PC-9 (cell line): ENCODE measurements at regions not wholly inside any gene's neighbourhood (a gene's known extent, or its start where the extent isn't known, plus 50 kb on each side); places are given as distances from the start of the nearest gene placed in this dataset.

Experiments used
- BruUV-seq: library from RNA; stranded (reverse); fragments of 400-500 nt; replicated peaks from 2 replicates; lab custom pipeline; 2021; lab: Mats Ljungman, UMichigan
- CTCF ChIA-PET: fragments of 300-600 bp; sonication (Branson Sonifier 250); formaldehyde crosslinking; loops from one replicate; lab custom pipeline; 2022; ENCODE audit warnings: antibody characterized with exemption; lab: Charles Lee
- POLR2A ChIA-PET: fragments of 300-600 bp; sonication (Branson Sonifier 250); formaldehyde crosslinking; loops from one replicate; lab custom pipeline; 2022; ENCODE audit warnings: antibody characterized with exemption; ENCODE audit not compliant: unreplicated experiment; lab: Charles Lee
- DNase-seq, 2 experiments: peaks; one replicate each; pipeline versions ENCODE4 v3.0.0 to v3.0.0-alpha.2; 2015 to 2022; ENCODE audit warnings: mixed read lengths in 1 of 2
- H2AFZ ChIP-seq: fragments of 200-600 bp; sonication (generic); 2 replicates; pipeline ENCODE4 v1.8.1; 2017; ENCODE audit warnings: antibody characterized with exemption
- H3F3A ChIP-seq: fragments of 200-600 bp; sonication (generic); 2 replicates; pipeline ENCODE4 v1.8.1; 2017; ENCODE audit warnings: antibody characterized with exemption, mild to moderate bottlenecking, low read depth; ENCODE audit not compliant: insufficient read depth
- H3K27ac ChIP-seq: fragments of 200-600 bp; sonication (generic); 2 replicates; pipeline ENCODE4 v1.6.1; 2016; ENCODE audit warnings: mixed run types
- H3K27me3 ChIP-seq: fragments of 200-600 bp; sonication (generic); 2 replicates; pipeline ENCODE4 v1.6.1; 2016; ENCODE audit warnings: low read depth, mixed run types; ENCODE audit not compliant: insufficient read depth
- H3K36me3 ChIP-seq: fragments of 200-600 bp; sonication (generic); 2 replicates; pipeline ENCODE4 v1.6.1; 2016; ENCODE audit warnings: low read depth, mixed run types
- H3K4me1 ChIP-seq: fragments of 200-600 bp; sonication (generic); replicated peaks from 2 replicates; pipeline ENCODE4 v1.6.1; 2016; ENCODE audit warnings: mixed run types; ENCODE audit not compliant: insufficient read depth
- H3K4me2 ChIP-seq: fragments of 200-600 bp; sonication (generic); 2 replicates; pipeline ENCODE4 v1.6.1; 2017; ENCODE audit warnings: mixed run types
- H3K4me3 ChIP-seq: fragments of 200-600 bp; sonication (generic); 2 replicates; pipeline ENCODE4 v1.6.1; 2016; ENCODE audit warnings: mixed run types
- H3K79me2 ChIP-seq: fragments of 200-600 bp; sonication (generic); 2 replicates; pipeline ENCODE4 v1.6.1; 2017; ENCODE audit warnings: low read depth, mixed run types
- H3K9me2 ChIP-seq: fragments of 200-600 bp; sonication (generic); 2 replicates; pipeline ENCODE4 v1.8.1; 2017; ENCODE audit warnings: mild to moderate bottlenecking; ENCODE audit not compliant: insufficient read depth
- H3K9me3 ChIP-seq: fragments of 200-600 bp; sonication (generic); 2 replicates; pipeline ENCODE4 v1.8.1; 2016; ENCODE audit warnings: low read depth; ENCODE audit not compliant: insufficient read depth
- H4K20me1 ChIP-seq: fragments of 200-600 bp; sonication (generic); 2 replicates; pipeline ENCODE4 v1.8.1; 2017; ENCODE audit not compliant: insufficient read depth
- EZH2 ChIP-seq: fragments of 200-600 bp; sonication (generic); IDR thresholded peaks from 2 replicates; pipeline ENCODE4 v1.8.0; 2017; ENCODE audit warnings: antibody characterized with exemption, low read depth
- intact Hi-C: fragments of 100-400 bp; cut with micrococcal nuclease; formaldehyde crosslinking; loops from one replicate; pipeline ENCODE4 v1.10.0; 2022; ENCODE audit not compliant: unreplicated experiment
- TF ChIP-seq, protein P1 (sequence below): fragments of 200-600 bp; sonication (generic); conservative IDR thresholded peaks from 2 replicates; pipeline ENCODE4 v1.6.1; 2017; ENCODE audit warnings: mixed run types, antibody characterized with exemption, mild to moderate bottlenecking, moderate library complexity

DNA sequence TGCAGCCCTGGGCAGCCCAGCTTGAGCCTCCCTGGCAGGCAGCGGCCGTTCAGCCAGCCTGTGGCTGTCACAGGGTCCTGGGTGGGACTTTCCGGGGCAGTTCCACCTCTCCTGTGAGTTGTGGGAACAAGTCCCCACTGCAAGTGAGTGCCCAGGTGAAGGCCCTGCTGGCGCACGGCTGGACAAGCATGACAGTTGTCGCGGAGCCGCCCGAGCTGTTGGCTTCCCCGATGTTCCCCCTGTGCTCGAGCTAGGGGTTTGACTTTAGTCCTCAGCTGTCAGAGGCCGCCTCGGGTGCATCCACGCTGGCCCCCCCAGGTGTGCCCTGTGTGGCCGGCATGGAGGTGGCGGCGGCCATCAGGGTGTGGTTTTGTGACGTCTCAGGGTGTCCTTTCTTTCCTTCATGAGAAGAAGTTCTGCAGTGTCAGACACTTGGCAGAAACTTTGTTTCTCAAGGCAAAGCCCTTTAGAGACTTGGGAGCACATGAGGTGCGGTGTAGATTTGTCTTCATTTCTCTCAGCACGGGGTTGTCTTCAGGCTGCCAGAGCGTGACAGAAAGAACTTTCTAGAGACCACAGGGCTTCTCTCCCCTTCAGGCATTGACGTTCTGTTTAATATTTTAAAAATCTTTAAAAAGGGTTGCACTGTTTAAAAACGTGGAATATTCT lies 69.4 kb upstream of the HGFAC start:
- TF ChIP-seq, protein P1, sequence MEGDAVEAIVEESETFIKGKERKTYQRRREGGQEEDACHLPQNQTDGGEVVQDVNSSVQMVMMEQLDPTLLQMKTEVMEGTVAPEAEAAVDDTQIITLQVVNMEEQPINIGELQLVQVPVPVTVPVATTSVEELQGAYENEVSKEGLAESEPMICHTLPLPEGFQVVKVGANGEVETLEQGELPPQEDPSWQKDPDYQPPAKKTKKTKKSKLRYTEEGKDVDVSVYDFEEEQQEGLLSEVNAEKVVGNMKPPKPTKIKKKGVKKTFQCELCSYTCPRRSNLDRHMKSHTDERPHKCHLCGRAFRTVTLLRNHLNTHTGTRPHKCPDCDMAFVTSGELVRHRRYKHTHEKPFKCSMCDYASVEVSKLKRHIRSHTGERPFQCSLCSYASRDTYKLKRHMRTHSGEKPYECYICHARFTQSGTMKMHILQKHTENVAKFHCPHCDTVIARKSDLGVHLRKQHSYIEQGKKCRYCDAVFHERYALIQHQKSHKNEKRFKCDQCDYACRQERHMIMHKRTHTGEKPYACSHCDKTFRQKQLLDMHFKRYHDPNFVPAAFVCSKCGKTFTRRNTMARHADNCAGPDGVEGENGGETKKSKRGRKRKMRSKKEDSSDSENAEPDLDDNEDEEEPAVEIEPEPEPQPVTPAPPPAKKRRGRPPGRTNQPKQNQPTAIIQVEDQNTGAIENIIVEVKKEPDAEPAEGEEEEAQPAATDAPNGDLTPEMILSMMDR: no peak
- no peak for TF ChIP-seq EZH2
- H3K4me2 ChIP-seq: no peak overlapping the region
- H3K4me1 ChIP-seq: no peaks in the 10 kb centered on the region
- no peak overlapping the region for H3K27ac ChIP-seq
- BruUV-seq: no TSS peak
- H4K20me1 ChIP-seq: no peaks in the 10 kb centered on the region
- no peaks in the 10 kb centered on the region for H3K9me2 ChIP-seq
- H3K36me3 ChIP-seq: no peaks in the 10 kb centered on the region
- no peak for DNase-seq
- H3K9me3 ChIP-seq: no peaks in the 10 kb centered on the region
- POLR2A ChIA-PET: no interaction called here
- H3K4me3 ChIP-seq: no peak overlapping the region
- no peaks in the 10 kb centered on the region for H3K79me2 ChIP-seq
- H3F3A ChIP-seq: no peaks in the 10 kb centered on the region
- no peaks in the 10 kb centered on the region for H3K27me3 ChIP-seq
- intact Hi-C loops: no loop called here
- H2AFZ ChIP-seq: no peak overlapping the region
- CTCF ChIA-PET: no interaction called here

DNA sequence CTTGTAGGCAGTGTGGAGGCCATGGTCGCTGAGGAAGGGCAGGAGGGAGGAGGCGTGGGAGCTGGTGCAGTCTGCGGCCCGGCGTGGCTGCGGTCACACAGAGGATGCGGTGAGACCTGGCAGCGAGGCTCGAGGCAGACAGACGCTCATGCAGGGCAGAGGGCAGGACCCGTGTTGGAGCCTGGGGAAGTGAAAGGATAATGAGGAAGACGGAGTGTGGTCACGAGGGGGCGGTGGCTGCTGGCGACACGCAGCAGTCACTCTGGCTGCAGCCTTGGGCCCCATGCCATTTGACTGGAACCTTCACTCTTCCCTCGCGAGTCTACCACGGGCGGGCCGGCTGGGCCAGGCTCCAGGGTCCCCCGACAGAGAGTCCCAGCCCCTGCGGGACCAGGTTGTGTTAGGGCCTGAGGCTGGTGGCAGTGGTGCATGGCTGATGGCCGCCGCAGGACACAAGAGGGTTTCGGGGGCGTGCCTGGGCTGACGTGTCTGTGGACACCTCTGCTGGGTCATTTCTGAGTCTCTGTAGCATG lies 68.8 kb upstream of the HGFAC start:
- H4K20me1 ChIP-seq: no peaks in the 10 kb centered on the region

DNA sequence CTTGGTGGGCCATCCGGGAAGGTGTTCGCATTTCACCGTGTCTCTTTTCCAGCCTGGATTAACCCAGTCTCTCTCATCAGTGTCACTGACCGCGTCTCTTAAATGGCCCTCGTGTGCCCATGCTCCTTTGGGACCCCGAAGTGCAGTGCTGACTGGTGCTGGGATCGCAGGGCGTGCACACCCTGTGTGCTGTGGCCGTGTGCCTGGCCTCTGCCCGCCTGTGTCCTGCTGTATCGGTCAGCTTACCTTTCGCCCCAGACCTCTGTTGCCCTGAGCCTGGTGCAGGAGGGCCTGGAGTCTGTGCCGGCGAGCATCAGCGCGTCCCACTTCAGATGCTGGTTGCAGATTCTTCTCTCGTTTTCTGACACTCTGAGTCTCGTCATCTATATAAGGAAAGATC lies 68.3 kb upstream of the HGFAC start:
- no peaks in the 10 kb centered on the region for H3K79me2 ChIP-seq
- H3K9me2 ChIP-seq: no peaks in the 10 kb centered on the region
- BruUV-seq: no TSS peak
- no peaks in the 10 kb centered on the region for H3K36me3 ChIP-seq
- no peak overlapping the region for H2AFZ ChIP-seq
- H3K27ac ChIP-seq: no peak overlapping the region
- no peaks in the 10 kb centered on the region for H3K4me1 ChIP-seq
- H3F3A ChIP-seq: no peaks in the 10 kb centered on the region
- CTCF ChIA-PET: no interaction called here
- H3K9me3 ChIP-seq: no peaks in the 10 kb centered on the region
- H3K27me3 ChIP-seq: no peaks in the 10 kb centered on the region
- no peak for DNase-seq
- no peak for TF ChIP-seq EZH2
- TF ChIP-seq, protein P1: no peak
- POLR2A ChIA-PET: no interaction called here
- H3K4me3 ChIP-seq: no peak overlapping the region
- intact Hi-C loops: no loop called here
- no peak overlapping the region for H3K4me2 ChIP-seq
- no peaks in the 10 kb centered on the region for H4K20me1 ChIP-seq

More for the DNA sequence above, 68.8 kb upstream of the HGFAC start:
- no peak overlapping the region for H3K4me2 ChIP-seq
- intact Hi-C loops: no loop called here
- no peaks in the 10 kb centered on the region for H3K9me2 ChIP-seq
- H3F3A ChIP-seq: no peaks in the 10 kb centered on the region
- no peak overlapping the region for H2AFZ ChIP-seq
- DNase-seq: no peak
- no peak overlapping the region for H3K27ac ChIP-seq
- H3K36me3 ChIP-seq: no peaks in the 10 kb centered on the region
- BruUV-seq: no TSS peak
- no peaks in the 10 kb centered on the region for H3K4me1 ChIP-seq
- no peaks in the 10 kb centered on the region for H3K9me3 ChIP-seq
- no peaks in the 10 kb centered on the region for H3K79me2 ChIP-seq
- ChIA-PET CTCF (no interaction called here), POLR2A (no interaction called here)
- TF ChIP-seq, protein P1: no peak
- TF ChIP-seq EZH2: no peak
- H3K4me3 ChIP-seq: no peak overlapping the region
- no peaks in the 10 kb centered on the region for H3K27me3 ChIP-seq
